Muscle of leg (tissue), 3 donors: ENCODE measurements at regions not wholly inside any gene's neighbourhood (a gene's known extent, or its start where the extent isn't known, plus 50 kb on each side); places are given as distances from the start of the nearest gene placed in this dataset.
"Not testable (repeated sequence)": the region's sequence is repeated elsewhere in the genome, so short reads cannot be mapped to it uniquely, and the experiment has no call there.

Experiments used
- DNase-seq: peaks from one replicate; pipeline ENCODE4 v3.0.0; 2013
- H3K27ac ChIP-seq: one replicate; pipeline ENCODE4 v1.5.1; 2013; ENCODE audit warnings: mild to moderate bottlenecking, low read length, control low read depth
- H3K27me3 ChIP-seq: one replicate; pipeline ENCODE4 v1.6.1; 2013; ENCODE audit warnings: low read length; ENCODE audit not compliant: control insufficient read depth, insufficient read depth
- H3K36me3 ChIP-seq: one replicate; pipeline ENCODE4 v1.6.1; 2013; ENCODE audit warnings: low read length; ENCODE audit not compliant: control insufficient read depth, insufficient read depth
- H3K4me1 ChIP-seq: one replicate; pipeline ENCODE4 v1.6.1; 2013; ENCODE audit warnings: low read length; ENCODE audit not compliant: control insufficient read depth, insufficient read depth
- H3K4me3 ChIP-seq: one replicate; pipeline ENCODE4 v1.5.1; 2013; ENCODE audit warnings: low read length, control low read depth
- H3K9me3 ChIP-seq: replicated peaks from 2 replicates; pipeline ENCODE4 v1.6.1; 2013; ENCODE audit warnings: low read depth, low read length; ENCODE audit not compliant: control insufficient read depth
- WGBS: methylation state at CpG from one replicate; pipeline ENCODE4 v1.1.5; 2013; ENCODE audit warnings: missing lambda C conversion rate; ENCODE audit not compliant: insufficient coverage; 5-methylcytosine and 5-hydroxymethylcytosine counted together

DNA sequence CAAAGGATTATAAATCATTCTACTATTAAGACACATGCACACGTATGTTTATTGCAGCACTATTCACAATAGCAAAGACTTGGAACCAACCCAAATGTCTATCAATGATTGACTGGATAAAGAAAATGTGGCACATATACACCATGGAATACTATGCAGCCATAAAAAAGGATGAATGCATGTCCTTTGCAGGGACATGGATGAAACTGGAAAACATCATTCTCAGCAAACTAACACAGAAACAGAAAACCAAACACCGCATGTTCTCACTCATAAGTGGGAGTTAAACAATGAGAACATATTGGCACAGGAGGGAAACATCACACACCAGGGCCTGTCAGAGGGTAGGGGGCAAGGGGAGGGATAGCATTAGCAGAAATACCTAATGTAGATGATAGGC, 646.7 kb upstream of the ARRDC3 start:
- not testable (repeated sequence) for H3K27ac ChIP-seq, H3K36me3 ChIP-seq, H3K9me3 ChIP-seq, H3K4me3 ChIP-seq, H3K4me1 ChIP-seq, H3K27me3 ChIP-seq, DNase-seq
- no CpG with 5 or more reads among the region's 2 CpGs for WGBS

DNA sequence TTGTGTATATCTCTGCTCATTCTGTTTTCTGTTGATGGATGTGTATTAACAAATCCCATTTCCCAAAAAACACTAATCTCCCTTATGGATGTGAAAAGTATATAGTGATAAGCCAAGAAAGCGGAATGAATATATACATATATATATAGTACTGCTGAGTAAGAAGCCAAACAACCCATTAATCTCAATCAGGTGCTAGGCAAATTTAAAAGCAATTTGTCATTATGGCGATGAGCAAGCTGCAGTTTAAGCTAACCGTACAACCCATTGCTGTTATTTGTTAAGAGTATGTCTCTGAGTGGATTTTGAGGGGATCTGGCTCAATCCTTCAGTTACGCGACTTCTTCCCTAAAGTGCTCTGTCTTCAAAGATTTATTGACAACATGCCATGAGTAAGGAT, 640.4 kb upstream of the ARRDC3 start:
- Histone ChIP-seq H3K9me3 (no peaks in the 10 kb centered on the region), H3K27me3 (no peaks in the 10 kb centered on the region), H3K27ac (no peak overlapping the region), H3K4me1 (no peaks in the 10 kb centered on the region), H3K36me3 (no peaks in the 10 kb centered on the region), H3K4me3 (no peak overlapping the region)
- 33% methylated on average over 2 of the region's 5 CpGs for WGBS
- DNase-seq = no peak

GRCh38 chr5:92023141-92023471, 640.0 kb upstream of the ARRDC3 start:
- Histone ChIP-seq H3K4me3 (no peak overlapping the region), H3K4me1 (no peaks in the 10 kb centered on the region), H3K36me3 (no peaks in the 10 kb centered on the region), H3K27me3 (no peaks in the 10 kb centered on the region), H3K27ac (no peak overlapping the region), H3K9me3 (no peaks in the 10 kb centered on the region)
- no peak for DNase-seq
- no CpG with 5 or more reads among the region's 1 CpG for WGBS

DNA sequence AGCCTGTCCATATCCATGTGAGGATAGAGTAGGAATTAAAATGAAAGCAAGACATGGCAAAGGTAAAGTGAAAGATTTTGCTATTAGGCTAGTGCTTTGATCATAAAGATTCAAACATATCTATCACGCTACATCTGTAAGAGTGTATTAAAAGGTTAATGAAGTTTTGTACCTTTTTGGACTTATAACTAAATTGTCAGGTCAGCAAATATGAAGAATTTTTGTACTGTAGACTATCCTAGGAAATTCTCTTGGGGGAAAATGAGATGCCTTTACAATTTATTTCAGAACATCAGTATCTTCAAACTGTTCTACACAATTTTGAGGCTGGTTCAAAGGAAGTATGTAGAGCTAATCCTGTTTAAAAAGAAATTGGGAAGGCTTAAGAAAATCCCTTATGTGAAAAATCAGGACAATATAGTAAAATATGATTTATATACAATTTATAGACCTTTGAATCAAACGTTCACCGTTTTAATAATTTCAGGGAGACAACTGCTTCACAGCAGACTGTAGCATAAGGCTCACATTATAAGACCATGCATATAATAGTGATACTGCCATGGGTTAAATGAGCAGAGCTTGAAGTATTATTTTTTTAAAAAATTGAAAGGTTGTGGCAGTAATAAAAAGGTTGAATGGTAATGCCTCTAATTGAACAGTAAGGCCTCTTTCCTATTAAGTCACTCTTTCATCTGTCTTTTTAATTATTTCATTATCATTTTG, 639.5 kb upstream of the ARRDC3 start:
- H3K27me3 ChIP-seq = no peaks in the 10 kb centered on the region

GRCh38 chr5:92019376-92019990, 636.4 kb upstream of the ARRDC3 start:
- Histone ChIP-seq H3K4me1 (no peaks in the 10 kb centered on the region), H3K27ac (no peak overlapping the region), H3K36me3 (no peaks in the 10 kb centered on the region), H3K27me3 (no peaks in the 10 kb centered on the region), H3K9me3 (no peaks in the 10 kb centered on the region), H3K4me3 (no peak overlapping the region)
- no peak for DNase-seq
- no CpG with 5 or more reads among the region's 2 CpGs for WGBS

More for the DNA sequence above, 639.5 kb upstream of the ARRDC3 start:
- Histone ChIP-seq H3K4me3 (no peak overlapping the region), H3K27ac (no peak overlapping the region), H3K4me1 (no peaks in the 10 kb centered on the region), H3K9me3 (no peaks in the 10 kb centered on the region), H3K36me3 (no peaks in the 10 kb centered on the region)
- WGBS = no CpG with 5 or more reads among the region's 3 CpGs
- DNase-seq = no peak

GRCh38 chr5:92017776-92018175, 634.7 kb upstream of the ARRDC3 start:
- Histone ChIP-seq H3K9me3 (no peaks in the 10 kb centered on the region), H3K36me3 (no peaks in the 10 kb centered on the region), H3K27ac (no peak overlapping the region), H3K4me1 (no peaks in the 10 kb centered on the region), H3K4me3 (no peak overlapping the region), H3K27me3 (no peaks in the 10 kb centered on the region)
- DNase-seq = no peak

GRCh38 chr5:92011845-92012244, 628.7 kb upstream of the ARRDC3 start:
- H3K36me3 ChIP-seq, H3K4me1 ChIP-seq, H3K9me3 ChIP-seq, DNase-seq, H3K27me3 ChIP-seq, H3K4me3 ChIP-seq, H3K27ac ChIP-seq: not testable (repeated sequence)
- WGBS = 100% methylated on average over 1 of the region's 1 CpG

- Histone ChIP-seq H3K4me1 (no peaks in the 10 kb centered on the region), H3K27me3 (no peaks in the 10 kb centered on the region), H3K9me3 (no peaks in the 10 kb centered on the region), H3K4me3 (no peak overlapping the region), H3K27ac (no peak overlapping the region), H3K36me3 (no peaks in the 10 kb centered on the region)
- 83% methylated on average over 2 of the region's 5 CpGs for WGBS
- DNase-seq = no peak
These were observed 620.7 kb upstream of the ARRDC3 start for GRCh38 chr5:92003806-92004205.

- no CpG with 5 or more reads among the region's 4 CpGs for WGBS
- peak; percentile 6 for DNase-seq
These were observed 619.7 kb upstream of the ARRDC3 start for GRCh38 chr5:92002721-92003274.

GRCh38 chr5:91998774-91999173, 615.7 kb upstream of the ARRDC3 start:
- Histone ChIP-seq H3K4me3 (no peak overlapping the region), H3K27ac (no peak overlapping the region), H3K27me3 (no peaks in the 10 kb centered on the region), H3K4me1 (no peaks in the 10 kb centered on the region), H3K9me3 (no peaks in the 10 kb centered on the region), H3K36me3 (no peaks in the 10 kb centered on the region)
- no CpG with 5 or more reads among the region's 3 CpGs for WGBS
- no peak for DNase-seq

More at GRCh38 chr5:92002721-92003274, 619.7 kb upstream of the ARRDC3 start:
- Histone ChIP-seq H3K36me3 (no peaks in the 10 kb centered on the region), H3K27ac (no peak overlapping the region), H3K9me3 (no peaks in the 10 kb centered on the region), H3K4me1 (no peaks in the 10 kb centered on the region), H3K27me3 (no peaks in the 10 kb centered on the region), H3K4me3 (no peak overlapping the region)
